ENCODE measurements at regions not wholly inside any gene's neighbourhood (a gene's known extent, or its start where the extent isn't known, plus 50 kb on each side); places are given as distances from the start of the nearest gene placed in this dataset.

- DNase-seq: no peak
These were observed 98.4 kb upstream of the FOXF1 start for GRCh38 chr16:86411897-86412296.

DNA sequence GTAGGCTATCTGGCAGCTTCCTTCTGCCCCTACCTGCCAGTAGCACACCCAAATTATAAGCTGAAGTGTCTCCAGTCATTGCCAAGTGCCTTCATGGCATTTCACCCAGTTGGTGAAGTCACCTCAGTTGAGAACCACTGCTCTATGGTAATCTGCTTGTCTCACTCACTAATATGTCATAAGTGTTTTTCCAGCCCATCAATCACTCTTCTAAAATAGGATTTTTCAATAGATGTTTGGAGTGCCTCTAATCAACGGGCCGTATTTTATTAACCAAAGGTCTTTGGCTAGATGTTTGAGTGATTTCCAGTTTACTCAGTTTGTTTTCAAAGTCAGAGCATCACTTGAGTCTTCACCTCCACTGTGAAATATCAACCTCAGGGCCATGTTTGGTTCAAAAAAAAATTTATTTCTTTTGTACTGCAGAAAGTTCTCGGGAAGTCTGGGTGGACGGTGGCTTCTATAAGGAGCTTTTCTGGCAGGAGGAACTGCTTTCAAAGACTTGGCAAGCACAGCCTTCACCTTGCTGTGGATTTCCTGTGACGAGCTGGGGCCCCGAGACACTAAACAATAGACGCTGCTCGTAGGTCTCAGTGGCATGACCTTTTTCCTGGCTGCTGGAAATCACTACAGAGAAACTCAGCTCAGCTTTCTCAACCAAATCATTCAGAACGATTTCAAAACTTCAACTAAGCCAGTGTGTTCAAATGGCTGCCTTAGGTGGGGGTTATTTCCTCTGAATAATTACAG, 95.2 kb upstream of the FOXF1 start:
- no peak for DNase-seq

GRCh38 chr16:86418981-86419380, 91.3 kb upstream of the FOXF1 start:
- no peak for DNase-seq

- DNase-seq: no peak
These were observed 90.8 kb upstream of the FOXF1 start for GRCh38 chr16:86419518-86419917.

GRCh38 chr16:86421995-86422394, 88.3 kb upstream of the FOXF1 start:
- DNase-seq: no peak

- no peak for DNase-seq
These were observed 85.9 kb upstream of the FOXF1 start for GRCh38 chr16:86424398-86424797.

GRCh38 chr16:86424985-86425384, 85.3 kb upstream of the FOXF1 start:
- no peak for DNase-seq

DNA sequence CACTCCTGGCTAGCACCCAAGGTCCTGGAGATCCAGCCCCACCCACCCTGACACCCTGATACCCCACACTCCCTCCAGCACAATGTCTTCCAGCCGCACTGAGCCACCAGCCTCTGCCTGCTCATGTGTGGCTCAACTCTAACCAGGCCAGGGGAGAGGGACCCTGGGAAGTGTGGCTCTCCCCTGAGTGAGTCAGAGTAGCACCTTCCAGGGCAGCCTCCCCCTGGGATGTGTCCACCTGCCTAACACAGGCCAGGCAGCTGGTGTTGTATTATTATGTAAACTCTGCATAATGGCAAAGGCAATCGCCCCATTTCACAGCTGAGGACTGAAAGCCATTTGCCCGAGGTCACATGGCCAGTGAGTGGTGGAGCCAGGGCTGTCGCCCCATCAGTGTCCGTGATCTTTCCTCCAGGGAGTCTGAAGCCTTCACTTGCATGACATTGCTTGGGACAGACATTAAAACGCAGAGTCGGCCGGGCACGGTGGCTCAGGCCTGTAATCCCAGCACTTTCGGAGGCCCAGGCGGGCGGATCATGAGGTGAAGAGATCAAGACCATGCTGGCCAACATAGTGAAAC, 84.2 kb upstream of the FOXF1 start:
- no peak for DNase-seq

GRCh38 chr16:86427433-86427851, 82.9 kb upstream of the FOXF1 start:
- peak; percentile 69 for DNase-seq

DNA sequence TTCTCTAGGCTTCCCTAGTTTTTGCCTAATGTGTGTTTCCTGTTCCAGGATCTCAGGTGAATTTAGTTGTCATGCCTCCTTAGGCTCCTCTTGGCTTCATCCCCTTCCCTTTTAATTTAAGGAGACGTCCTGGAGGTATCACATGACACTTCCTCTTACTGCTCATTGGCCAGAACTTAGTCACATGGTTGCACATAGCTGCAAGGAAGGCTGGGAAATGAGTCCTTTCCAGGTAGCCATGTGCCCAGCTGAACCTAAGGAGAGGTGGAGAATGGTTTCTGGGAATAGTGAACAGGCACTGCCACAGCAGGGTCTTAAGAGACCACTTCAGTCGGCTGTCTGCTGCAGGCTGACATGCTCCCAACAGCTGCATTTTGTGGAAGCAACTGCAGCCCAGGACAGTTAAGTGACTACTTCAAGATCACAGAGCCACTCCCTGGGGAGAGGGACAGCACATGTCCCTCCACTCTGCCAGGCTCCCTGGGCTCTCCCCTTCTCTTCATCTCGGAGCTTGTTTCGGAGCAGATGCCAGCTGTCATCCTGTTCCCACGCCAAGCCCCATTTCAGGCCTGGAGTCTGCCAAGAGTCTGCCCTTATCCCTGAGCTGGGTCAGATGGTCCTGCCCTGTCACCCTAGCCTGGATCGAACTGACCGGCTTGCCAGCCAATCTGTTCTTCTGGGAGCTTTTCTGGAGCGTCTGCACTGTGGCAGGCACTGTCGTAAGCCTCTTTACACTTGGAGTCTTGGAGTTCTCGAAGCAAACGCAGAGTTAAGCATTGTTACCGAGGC, 81.4 kb upstream of the FOXF1 start:
- DNase-seq: no peak

- DNase-seq: no peak
These were observed 80.7 kb upstream of the FOXF1 start for GRCh38 chr16:86429663-86430062.

GRCh38 chr16:86430814-86431213, 79.5 kb upstream of the FOXF1 start:
- no peak for DNase-seq

DNA sequence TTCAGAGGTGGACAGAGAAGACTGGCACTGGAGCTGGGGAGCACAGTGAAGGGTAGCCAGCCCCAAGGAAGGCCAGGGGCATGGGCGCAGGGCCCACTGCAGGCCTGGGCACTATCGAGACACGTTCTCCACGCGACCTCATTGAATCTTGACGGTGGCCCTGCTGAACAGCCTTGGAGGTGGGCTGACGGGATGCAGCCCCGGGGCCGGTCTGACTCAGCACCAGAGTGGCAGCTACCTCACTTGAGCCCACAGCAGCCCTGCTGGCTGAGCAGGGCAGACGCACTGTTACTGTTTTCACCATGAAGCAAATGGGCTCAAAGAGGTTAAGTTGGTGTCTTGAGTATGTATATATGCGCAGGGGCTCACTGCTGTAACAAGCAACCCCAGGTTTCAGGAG, 78.8 kb upstream of the FOXF1 start:
- DNase-seq: no peak

- DNase-seq: no peak
These were observed 78.3 kb upstream of the FOXF1 start for GRCh38 chr16:86432048-86432447.

DNA sequence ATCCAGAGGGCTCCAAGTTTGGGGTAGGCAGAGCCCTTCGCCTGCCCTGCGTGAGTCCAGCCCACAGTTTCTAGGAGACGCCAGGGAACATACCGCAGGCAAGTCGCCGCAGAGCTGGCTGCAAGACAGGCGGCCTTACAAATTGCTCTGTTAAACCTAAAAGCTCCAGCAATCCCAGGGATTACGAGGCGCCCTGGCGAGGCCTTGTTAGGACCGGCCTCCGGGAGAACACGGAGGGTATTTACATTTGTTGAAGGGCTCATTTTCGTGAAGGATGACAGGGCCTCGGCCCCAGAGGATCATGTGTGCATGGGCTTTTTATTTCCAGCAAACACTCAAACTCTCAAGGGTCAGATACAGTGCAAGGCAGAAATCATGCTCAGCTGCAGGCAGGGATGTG, 77.6 kb upstream of the FOXF1 start:
- no peak for DNase-seq

GRCh38 chr16:86436466-86437185, 73.7 kb upstream of the FOXF1 start:
- no peak for DNase-seq

DNA sequence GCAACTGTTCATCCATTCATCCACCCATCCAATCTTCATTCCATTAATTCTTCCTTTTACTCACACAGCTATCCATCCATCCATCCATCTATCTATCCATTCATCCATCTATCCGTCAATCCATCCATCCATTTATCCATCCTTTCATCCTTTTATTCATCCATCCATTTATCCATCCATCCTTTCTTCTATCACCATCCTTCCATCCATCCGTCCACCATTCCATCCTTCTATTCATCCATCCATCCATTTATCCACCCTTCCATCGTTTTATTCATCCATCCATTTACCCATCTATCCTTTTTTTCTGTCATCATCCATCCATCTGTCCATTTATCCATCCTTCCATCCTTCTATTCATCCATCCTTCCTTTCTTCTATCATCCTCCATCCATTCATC, 73.0 kb upstream of the FOXF1 start:
- no peak for DNase-seq

GRCh38 chr16:86442703-86443102, 67.6 kb upstream of the FOXF1 start:
- DNase-seq: no peak

DNA sequence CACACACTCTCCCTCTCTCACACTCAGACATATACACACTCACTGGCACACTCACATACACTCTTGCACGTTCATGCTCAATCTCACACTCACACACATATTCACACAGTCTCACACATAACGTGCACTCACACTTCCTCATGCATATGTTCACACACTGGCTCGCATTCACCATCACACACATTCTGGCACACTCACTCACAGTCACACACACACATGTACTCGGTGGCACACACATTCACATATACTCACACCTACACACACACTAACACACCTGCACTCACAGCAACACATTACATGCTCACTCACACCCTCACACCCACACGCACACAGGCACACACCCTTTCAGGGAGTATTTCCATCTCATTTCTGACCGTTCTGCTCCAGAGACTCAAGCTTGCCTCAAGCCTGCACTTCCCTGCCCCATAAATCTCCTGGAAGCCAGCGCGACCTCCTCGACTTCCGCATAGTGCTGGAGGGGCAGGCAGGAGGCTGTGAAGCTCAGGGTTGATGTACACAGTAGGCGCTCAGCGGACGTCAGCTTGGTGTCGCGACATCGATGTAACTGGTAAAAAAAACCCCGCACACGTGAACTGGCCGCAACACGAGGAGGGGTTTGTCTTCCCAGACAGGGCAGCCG, 66.7 kb upstream of the FOXF1 start:
- DNase-seq: peak; percentile 70

GRCh38 chr16:86444261-86444660, 66.1 kb upstream of the FOXF1 start:
- DNase-seq: no peak

DNA sequence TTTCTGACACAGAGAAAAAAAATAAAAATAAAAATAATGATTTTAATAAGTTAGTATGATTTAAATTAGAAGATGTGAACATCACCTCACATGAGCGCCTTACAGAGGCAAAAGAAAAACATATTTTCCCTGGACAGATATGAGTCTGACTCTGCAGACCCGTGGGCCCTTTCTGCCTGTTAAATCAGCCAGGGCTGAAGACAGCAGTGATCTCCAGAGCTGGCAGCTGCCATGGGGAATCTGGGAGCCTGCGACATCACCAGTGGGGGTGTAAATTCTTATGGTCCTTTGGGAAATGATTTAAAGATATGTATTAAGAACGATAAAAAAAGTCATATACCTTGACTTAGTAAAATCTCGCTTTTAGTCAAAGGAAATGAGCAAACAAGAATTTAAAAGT, 65.7 kb upstream of the FOXF1 start:
- no peak for DNase-seq

DNA sequence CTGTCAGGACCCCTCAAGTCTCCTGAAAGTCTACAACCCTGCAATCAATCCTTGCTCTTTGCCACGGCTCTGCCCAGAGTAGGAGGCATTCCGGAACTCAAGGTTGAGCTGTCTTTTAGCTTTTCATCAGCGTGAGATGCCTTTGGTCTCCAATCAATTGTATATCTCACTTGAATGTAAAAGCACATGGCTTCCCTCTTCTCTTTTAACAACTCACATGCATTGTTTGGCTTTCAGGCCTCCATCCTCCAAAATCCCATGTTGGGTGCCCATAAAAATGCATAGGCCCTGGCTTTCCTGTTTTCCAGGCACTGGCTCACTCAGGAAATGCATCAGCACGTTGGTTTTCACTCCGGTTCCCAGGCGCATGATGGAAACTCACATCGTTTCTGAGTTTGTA, 64.0 kb upstream of the FOXF1 start:
- no peak for DNase-seq
